NCI-H1930 (cell line): ENCODE measurements at regions not wholly inside any gene's neighbourhood (a gene's known extent, or its start where the extent isn't known, plus 50 kb on each side); places are given as distances from the start of the nearest gene placed in this dataset.

Experiments used
- DNase-seq, 2 experiments: peaks; one replicate each; lab custom pipeline; 2025; lab: John Stamatoyannopoulos, UW

GRCh38 chr9:107620236-107620635 is 130.7 kb upstream of the KLF4 start:
- DNase-seq, result no peak

- no peak for DNase-seq
Observed at GRCh38 chr9:107615321-107615720, 125.8 kb upstream of the KLF4 start.

GRCh38 chr9:107614765-107615164 is 125.2 kb upstream of the KLF4 start:
- no peak for DNase-seq

GRCh38 chr9:107613321-107613720 is 123.8 kb upstream of the KLF4 start:
- no peak for DNase-seq

- no peak for DNase-seq
Observed at GRCh38 chr9:107612136-107612535, 122.6 kb upstream of the KLF4 start.

GRCh38 chr9:107609547-107609946 is 120.0 kb upstream of the KLF4 start:
- DNase-seq, result no peak

GRCh38 chr9:107606149-107606790 is 116.7 kb upstream of the KLF4 start:
- DNase-seq, result no peak

- DNase-seq, result no peak
Observed at GRCh38 chr9:107605041-107605440, 115.5 kb upstream of the KLF4 start.

- DNase-seq, result no peak
Observed at GRCh38 chr9:107603281-107603680, 113.7 kb upstream of the KLF4 start.

GRCh38 chr9:107600060-107600573 is 110.5 kb upstream of the KLF4 start:
- DNase-seq, result no peak

GRCh38 chr9:107597743-107598217 is 108.2 kb upstream of the KLF4 start:
- DNase-seq, result no peak

- DNase-seq, result no peak
Observed at GRCh38 chr9:107594908-107595530, 105.5 kb upstream of the KLF4 start.

GRCh38 chr9:107593224-107593870 is 103.8 kb upstream of the KLF4 start:
- DNase-seq, result no peak

- no peak for DNase-seq
Observed at GRCh38 chr9:107592424-107592823, 102.9 kb upstream of the KLF4 start.

GRCh38 chr9:107591781-107592180 is 102.2 kb upstream of the KLF4 start:
- DNase-seq, result no peak

- DNase-seq, result no peak
Observed at GRCh38 chr9:107588393-107588792, 98.8 kb upstream of the KLF4 start.

- no peak for DNase-seq
Observed at GRCh38 chr9:107587191-107587963, 97.8 kb upstream of the KLF4 start.

GRCh38 chr9:107586493-107586892 is 96.9 kb upstream of the KLF4 start:
- DNase-seq, result no peak

- no peak for DNase-seq
Observed at GRCh38 chr9:107585465-107585864, 95.9 kb upstream of the KLF4 start.

- DNase-seq, result no peak
Observed at GRCh38 chr9:107584944-107585343, 95.4 kb upstream of the KLF4 start.

- no peak for DNase-seq
Observed at GRCh38 chr9:107584186-107584585, 94.6 kb upstream of the KLF4 start.

- no peak for DNase-seq
Observed at GRCh38 chr9:107577140-107577776, 87.7 kb upstream of the KLF4 start.
